Chondrocyte (in vitro differentiated cells): ENCODE measurements at regions not wholly inside any gene's neighbourhood (a gene's known extent, or its start where the extent isn't known, plus 50 kb on each side); places are given as distances from the start of the nearest gene placed in this dataset.

ENCODE experiments used
- DNase-seq: peaks from one replicate; pipeline ENCODE4 v3.0.0; 2021; ENCODE audit warnings: mixed read lengths, low spot score
- H3K27ac Mint-ChIP-seq: one replicate; pipeline ENCODE4 v1.8.0; 2021; ENCODE audit warnings: mild to moderate bottlenecking, moderate library complexity, mixed read lengths; ENCODE audit not compliant: unreplicated experiment
- H3K27me3 Mint-ChIP-seq: 2 replicates; pipeline ENCODE4 v1.8.0; 2021; ENCODE audit warnings: low read depth, mixed read lengths
- H3K36me3 Mint-ChIP-seq: 2 replicates; pipeline ENCODE4 v1.8.0; 2021; ENCODE audit warnings: low read depth, mixed read lengths
- H3K4me1 Mint-ChIP-seq: 2 replicates; pipeline ENCODE4 v1.8.0; 2021; ENCODE audit warnings: low read depth, mild to moderate bottlenecking, mixed read lengths
- H3K4me3 Mint-ChIP-seq: one replicate; pipeline ENCODE4 v1.8.0; 2021; ENCODE audit warnings: mild to moderate bottlenecking, moderate library complexity, mixed read lengths; ENCODE audit not compliant: unreplicated experiment
- H3K9me3 Mint-ChIP-seq: 2 replicates; pipeline ENCODE4 v1.8.0; 2021; ENCODE audit warnings: low read depth, mixed read lengths
- CTCF ChIP-seq: fragments of 200-600 bp; sonication (generic); IDR thresholded peaks from 2 replicates; pipeline ENCODE4 v1.5.0; 2021; ENCODE audit warnings: antibody characterized with exemption, mild to moderate bottlenecking, moderate library complexity

DNA sequence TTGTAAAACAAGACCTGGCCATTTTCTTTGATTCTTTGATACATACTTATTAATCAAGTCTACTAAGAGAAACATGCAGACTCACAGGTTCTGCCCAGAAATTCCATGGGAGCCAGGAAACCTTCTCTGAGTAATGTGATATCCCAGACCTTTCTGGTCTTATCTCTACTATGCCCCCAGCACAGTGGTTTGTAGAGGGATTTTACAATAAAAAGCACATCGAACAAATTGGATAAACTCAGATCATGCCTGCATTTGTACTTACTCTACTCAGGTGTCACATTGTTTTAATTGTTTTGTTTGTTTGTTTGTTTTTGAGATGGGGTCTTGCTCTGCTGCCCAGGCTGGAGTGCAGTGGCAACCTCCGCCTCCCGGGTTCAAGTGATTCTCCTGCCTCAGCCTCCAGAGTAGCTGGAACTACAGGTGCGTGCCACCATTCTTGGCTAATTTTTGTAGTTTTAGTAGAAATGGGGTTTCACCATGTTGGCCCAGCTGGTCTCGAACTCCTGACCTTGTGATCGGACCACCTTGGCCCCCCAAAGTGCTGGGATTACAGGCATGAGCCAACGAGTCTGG lies 179.5 kb downstream of the ZNF608 start:
- no peak for DNase-seq
- Mint-ChIP-seq H3K9me3 (no peaks in the 10 kb centered on the region), H3K27ac (no peak overlapping the region), H3K36me3 (no peaks in the 10 kb centered on the region), H3K27me3 (peaks cover 5% of the 10 kb centered on the region), H3K4me1 (peaks cover 4% of the 10 kb centered on the region), H3K4me3 (no peak overlapping the region)
- no peak for TF ChIP-seq CTCF

DNA sequence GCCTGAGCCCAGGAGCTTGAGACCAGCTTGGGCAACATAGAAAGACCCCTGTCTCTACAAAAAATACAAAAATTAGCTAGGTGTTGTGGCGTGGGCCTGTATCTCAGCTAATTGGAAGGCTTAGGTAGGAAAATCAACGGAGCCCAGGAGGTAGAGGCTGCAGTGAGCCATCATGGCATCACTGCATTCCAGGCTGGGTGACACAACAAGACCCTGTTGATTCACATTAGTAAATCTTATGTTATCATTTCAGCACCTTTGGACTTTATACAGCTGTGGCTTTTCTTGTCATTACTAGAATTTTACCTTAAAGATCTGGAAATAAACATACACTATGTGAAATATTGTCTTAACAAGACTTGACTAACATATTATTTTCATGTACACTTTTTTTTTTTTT lies 185.0 kb downstream of the ZNF608 start:
- Mint-ChIP-seq H3K27me3 (no peaks in the 10 kb centered on the region), H3K9me3 (no peaks in the 10 kb centered on the region), H3K36me3 (no peaks in the 10 kb centered on the region), H3K4me3 (no peak overlapping the region), H3K4me1 (no peaks in the 10 kb centered on the region), H3K27ac (no peak overlapping the region)
- no peak for TF ChIP-seq CTCF
- no peak for DNase-seq

DNA sequence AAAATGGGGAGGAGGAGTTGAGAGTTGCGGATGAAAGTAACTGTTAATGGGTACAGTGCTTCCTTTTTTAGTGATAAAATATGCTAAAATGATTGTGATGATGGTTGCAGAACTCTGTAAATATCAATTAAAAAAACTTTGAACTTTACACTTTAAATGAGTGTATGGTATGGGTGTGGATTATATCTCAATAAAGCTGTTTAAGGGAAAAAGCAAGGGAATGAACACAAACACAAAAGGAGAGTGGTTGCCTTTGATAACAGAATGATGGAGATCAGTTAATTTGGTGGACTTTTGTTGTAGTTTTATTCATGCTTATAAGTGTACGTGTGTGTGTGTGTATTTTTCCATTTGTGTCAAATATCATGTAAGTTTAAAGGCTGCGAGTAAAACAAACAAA lies 186.1 kb downstream of the ZNF608 start:
- Mint-ChIP-seq H3K9me3 (no peaks in the 10 kb centered on the region), H3K4me3 (no peak overlapping the region), H3K27ac (no peak overlapping the region), H3K27me3 (no peaks in the 10 kb centered on the region), H3K36me3 (no peaks in the 10 kb centered on the region), H3K4me1 (peaks cover 1% of the 10 kb centered on the region)
- DNase-seq = no peak
- no peak for TF ChIP-seq CTCF

- no peaks in the 10 kb centered on the region for H3K27me3 Mint-ChIP-seq
- no peaks in the 10 kb centered on the region for H3K9me3 Mint-ChIP-seq
- H3K4me3 Mint-ChIP-seq = no peak overlapping the region
- no peak overlapping the region for H3K27ac Mint-ChIP-seq
- H3K4me1 Mint-ChIP-seq = peaks cover 15% of the 10 kb centered on the region
- no peak for DNase-seq
- TF ChIP-seq CTCF = no peak
- H3K36me3 Mint-ChIP-seq = no peaks in the 10 kb centered on the region
These were observed 188.7 kb downstream of the ZNF608 start for GRCh38 chr5:124557761-124558160.

DNA sequence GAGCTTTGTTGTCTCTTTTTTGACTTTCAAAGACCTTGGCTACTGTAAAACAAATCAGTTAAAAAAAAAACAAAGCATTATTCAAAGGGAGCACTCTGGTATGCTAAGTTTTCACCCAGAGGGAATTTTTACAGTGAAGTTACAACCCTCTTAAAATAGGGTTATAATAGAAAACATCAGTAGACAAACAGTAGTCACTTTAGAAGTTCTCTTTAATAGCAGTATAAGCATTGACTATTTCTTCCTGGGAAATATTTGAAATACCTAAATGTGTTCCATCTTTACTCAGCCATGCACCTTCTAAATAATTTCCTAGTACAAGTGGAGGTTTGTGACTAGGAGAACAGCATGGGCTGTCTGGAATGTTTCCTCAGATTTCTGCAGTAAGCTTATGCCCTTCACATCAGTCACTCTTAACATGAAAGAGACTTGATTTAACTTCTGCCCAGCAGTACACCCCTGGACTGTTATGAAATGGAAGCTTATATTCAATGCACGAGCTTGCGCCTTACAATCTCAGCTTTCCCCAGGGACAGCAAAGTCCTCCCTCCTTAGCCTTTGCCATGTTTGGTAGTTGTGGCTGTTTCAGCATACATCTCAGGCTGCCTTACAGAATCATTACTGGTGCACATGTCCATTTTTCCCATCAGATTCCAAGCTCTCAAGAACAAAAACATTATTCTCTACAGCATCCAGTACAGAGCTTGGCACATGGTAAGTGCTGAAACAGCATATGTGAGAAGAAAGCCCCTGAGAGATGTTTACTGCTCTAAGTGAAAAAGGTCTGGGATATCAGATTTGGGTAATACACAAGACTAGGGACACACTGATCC lies 191.5 kb downstream of the ZNF608 start:
- no peak for TF ChIP-seq CTCF
- Mint-ChIP-seq H3K27ac (peak overlapping the region; percentile 14), H3K27me3 (no peaks in the 10 kb centered on the region), H3K4me3 (peak overlapping the region; percentile 8), H3K36me3 (no peaks in the 10 kb centered on the region), H3K9me3 (no peaks in the 10 kb centered on the region), H3K4me1 (peaks cover 15% of the 10 kb centered on the region)
- no peak for DNase-seq
